ENCODE measurements at regions not wholly inside any gene's neighbourhood (a gene's known extent, or its start where the extent isn't known, plus 50 kb on each side); places are given as distances from the start of the nearest gene placed in this dataset.

- no peak for TF ChIP-seq CTCF (IDR thresholded peaks at IDR 0.05)
Measured at GRCh38 chr4:114474188-114474800, 124.3 kb upstream of the UGT8 start.

- TF ChIP-seq CTCF (IDR thresholded peaks at IDR 0.05), result no peak
Measured at GRCh38 chr4:114476310-114476709, 122.3 kb upstream of the UGT8 start.

GRCh38 chr4:114479595-114479994 lies 119.0 kb upstream of the UGT8 start:
- TF ChIP-seq CTCF (IDR thresholded peaks at IDR 0.05), result no peak

- no peak for TF ChIP-seq CTCF (IDR thresholded peaks at IDR 0.05)
Measured at GRCh38 chr4:114481856-114482255, 116.8 kb upstream of the UGT8 start.

GRCh38 chr4:114487101-114487500 lies 111.5 kb upstream of the UGT8 start:
- TF ChIP-seq CTCF (IDR thresholded peaks at IDR 0.05), result no peak

- no peak for TF ChIP-seq CTCF (IDR thresholded peaks at IDR 0.05)
Measured at GRCh38 chr4:114488301-114488982, 110.2 kb upstream of the UGT8 start.

GRCh38 chr4:114494246-114494803 lies 104.3 kb upstream of the UGT8 start:
- no peak for TF ChIP-seq CTCF (IDR thresholded peaks at IDR 0.05)
